Loucy (cell line): ENCODE measurements at regions not wholly inside any gene's neighbourhood (a gene's known extent, or its start where the extent isn't known, plus 50 kb on each side); places are given as distances from the start of the nearest gene placed in this dataset.

Experiments used
- H2AFZ ChIP-seq: fragments of 200-600 bp; sonication (generic); 2 replicates; pipeline ENCODE4 v1.6.0; 2016; ENCODE audit warnings: antibody characterized with exemption, mild to moderate bottlenecking, low read length, moderate library complexity
- H3F3A ChIP-seq: fragments of 200-600 bp; 2 replicates; pipeline ENCODE4 v1.6.0; 2016; ENCODE audit warnings: antibody characterized with exemption, low read depth, mild to moderate bottlenecking
- H3K27me3 ChIP-seq: fragments of 200-600 bp; sonication (generic); 2 replicates; pipeline ENCODE4 v1.6.1; 2014; ENCODE audit warnings: low read length, mild to moderate bottlenecking; ENCODE audit not compliant: insufficient read depth, poor library complexity, severe bottlenecking
- H3K36me3 ChIP-seq: fragments of 200-600 bp; sonication (generic); 2 replicates; pipeline ENCODE4 v1.6.1; 2016; ENCODE audit warnings: low read length; ENCODE audit not compliant: insufficient read depth
- H3K4me1 ChIP-seq: fragments of 200-600 bp; sonication (generic); 2 replicates; pipeline ENCODE4 v1.5.1; 2014; ENCODE audit warnings: low read length, mild to moderate bottlenecking; ENCODE audit not compliant: insufficient read depth, poor library complexity, severe bottlenecking
- H3K4me2 ChIP-seq: fragments of 200-600 bp; sonication (generic); 2 replicates; pipeline ENCODE4 v1.6.0; 2014; ENCODE audit warnings: antibody characterized with exemption, low read length, low read depth, mild to moderate bottlenecking; ENCODE audit not compliant: poor library complexity, severe bottlenecking
- H3K4me3 ChIP-seq: fragments of 200-600 bp; sonication (generic); 2 replicates; pipeline ENCODE4 v1.5.1; 2014; ENCODE audit warnings: low read length, mild to moderate bottlenecking, mixed read lengths; ENCODE audit not compliant: poor library complexity, severe bottlenecking
- H3K79me2 ChIP-seq: fragments of 200-600 bp; sonication (generic); 2 replicates; pipeline ENCODE4 v1.6.1; 2014; ENCODE audit warnings: low read length; ENCODE audit not compliant: insufficient read depth
- H3K9ac ChIP-seq: fragments of 200-600 bp; sonication (generic); 2 replicates; pipeline ENCODE4 v1.6.0; 2014; ENCODE audit warnings: mild to moderate bottlenecking, low read depth, low read length, moderate library complexity; ENCODE audit not compliant: poor library complexity, severe bottlenecking
- H3K9me2 ChIP-seq: fragments of 200-600 bp; sonication (generic); replicated peaks from 2 replicates; pipeline ENCODE4 v1.6.1; 2016; ENCODE audit warnings: low read depth, low read length, mixed read lengths
- H3K9me3 ChIP-seq: fragments of 200-600 bp; sonication (generic); 2 replicates; pipeline ENCODE4 v1.6.1; 2014; ENCODE audit warnings: mild to moderate bottlenecking, antibody characterized with exemption, low read length, low read depth; ENCODE audit not compliant: insufficient read depth
- H4K20me1 ChIP-seq: fragments of 200-600 bp; sonication (generic); 2 replicates; pipeline ENCODE4 v1.6.0; 2014; ENCODE audit warnings: antibody characterized with exemption, low read length, mild to moderate bottlenecking; ENCODE audit not compliant: insufficient read depth, poor library complexity, severe bottlenecking
- EZH2phosphoT487 ChIP-seq: fragments of 200-600 bp; IDR thresholded peaks from 2 replicates; pipeline ENCODE4 v1.6.1; 2018; ENCODE audit warnings: antibody characterized with exemption, mild to moderate bottlenecking, moderate library complexity, borderline replicate concordance
- TF ChIP-seq, protein P1 (sequence below): fragments of 200-600 bp; sonication (generic); conservative IDR thresholded peaks from 2 replicates; pipeline ENCODE4 v1.5.1; 2014; ENCODE audit warnings: mild to moderate bottlenecking, antibody characterized with exemption, low read length

DNA sequence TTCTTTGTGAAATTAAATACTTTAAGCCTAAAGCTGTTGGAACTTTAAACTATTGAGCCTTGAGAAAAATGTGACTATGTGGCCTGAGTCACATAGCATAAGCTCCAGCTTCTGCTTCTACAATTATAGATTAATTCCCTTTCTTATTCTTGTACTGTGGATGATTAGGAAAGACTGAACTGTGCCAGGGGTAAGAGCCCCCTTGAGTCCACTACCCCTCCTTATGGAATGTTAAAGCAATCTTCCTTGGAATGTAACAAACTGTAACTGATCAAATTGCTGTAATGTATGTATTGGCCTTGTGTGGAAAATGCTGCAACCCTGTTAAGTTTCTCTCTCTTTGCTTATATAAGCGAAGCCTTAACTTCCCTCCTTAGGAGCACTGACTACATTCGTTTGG lies 273.2 kb downstream of the FAM170A start:
- H3K36me3 ChIP-seq = no peaks in the 10 kb centered on the region
- H4K20me1 ChIP-seq = no peaks in the 10 kb centered on the region
- no peaks in the 10 kb centered on the region for H3K79me2 ChIP-seq
- H2AFZ ChIP-seq = no peak overlapping the region
- H3K9me3 ChIP-seq = no peaks in the 10 kb centered on the region
- no peak overlapping the region for H3K4me3 ChIP-seq
- TF ChIP-seq, protein P1, sequence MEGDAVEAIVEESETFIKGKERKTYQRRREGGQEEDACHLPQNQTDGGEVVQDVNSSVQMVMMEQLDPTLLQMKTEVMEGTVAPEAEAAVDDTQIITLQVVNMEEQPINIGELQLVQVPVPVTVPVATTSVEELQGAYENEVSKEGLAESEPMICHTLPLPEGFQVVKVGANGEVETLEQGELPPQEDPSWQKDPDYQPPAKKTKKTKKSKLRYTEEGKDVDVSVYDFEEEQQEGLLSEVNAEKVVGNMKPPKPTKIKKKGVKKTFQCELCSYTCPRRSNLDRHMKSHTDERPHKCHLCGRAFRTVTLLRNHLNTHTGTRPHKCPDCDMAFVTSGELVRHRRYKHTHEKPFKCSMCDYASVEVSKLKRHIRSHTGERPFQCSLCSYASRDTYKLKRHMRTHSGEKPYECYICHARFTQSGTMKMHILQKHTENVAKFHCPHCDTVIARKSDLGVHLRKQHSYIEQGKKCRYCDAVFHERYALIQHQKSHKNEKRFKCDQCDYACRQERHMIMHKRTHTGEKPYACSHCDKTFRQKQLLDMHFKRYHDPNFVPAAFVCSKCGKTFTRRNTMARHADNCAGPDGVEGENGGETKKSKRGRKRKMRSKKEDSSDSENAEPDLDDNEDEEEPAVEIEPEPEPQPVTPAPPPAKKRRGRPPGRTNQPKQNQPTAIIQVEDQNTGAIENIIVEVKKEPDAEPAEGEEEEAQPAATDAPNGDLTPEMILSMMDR = no peak
- TF ChIP-seq EZH2phosphoT487 = no peak
- no peaks in the 10 kb centered on the region for H3K4me1 ChIP-seq
- no peaks in the 10 kb centered on the region for H3K27me3 ChIP-seq
- no peak overlapping the region for H3K4me2 ChIP-seq
- H3K9ac ChIP-seq = no peak overlapping the region
- no peaks in the 10 kb centered on the region for H3F3A ChIP-seq
- no peaks in the 10 kb centered on the region for H3K9me2 ChIP-seq

DNA sequence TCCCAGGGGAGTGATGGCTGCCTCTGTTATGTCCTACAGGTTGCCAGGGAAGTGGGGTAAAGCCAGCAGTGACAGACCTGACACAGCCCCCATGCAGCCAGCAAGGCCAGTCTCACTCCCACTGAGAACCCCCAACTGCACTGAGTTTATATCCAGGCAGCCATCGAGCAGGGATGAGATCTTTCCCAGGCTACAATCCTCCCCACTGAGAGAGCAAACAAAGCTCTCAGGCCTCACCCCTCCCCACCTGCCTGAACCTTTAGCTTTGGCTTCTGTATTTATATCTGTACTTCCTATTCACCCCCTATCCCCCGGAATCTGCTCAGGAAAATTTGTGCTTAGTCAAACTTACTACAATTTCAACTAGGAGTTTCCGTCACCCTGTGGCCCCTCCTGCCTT lies 284.1 kb downstream of the FAM170A start:
- TF ChIP-seq, protein P1 = no peak
- no peak for TF ChIP-seq EZH2phosphoT487
- H3K9me3 ChIP-seq = no peaks in the 10 kb centered on the region
- no peak overlapping the region for H2AFZ ChIP-seq
- H3F3A ChIP-seq = no peaks in the 10 kb centered on the region
- H4K20me1 ChIP-seq = no peaks in the 10 kb centered on the region
- no peaks in the 10 kb centered on the region for H3K27me3 ChIP-seq
- H3K36me3 ChIP-seq = no peaks in the 10 kb centered on the region
- no peaks in the 10 kb centered on the region for H3K79me2 ChIP-seq
- no peaks in the 10 kb centered on the region for H3K9me2 ChIP-seq
- no peak overlapping the region for H3K4me3 ChIP-seq
- H3K9ac ChIP-seq = no peak overlapping the region
- no peak overlapping the region for H3K4me2 ChIP-seq
- H3K4me1 ChIP-seq = no peaks in the 10 kb centered on the region

DNA sequence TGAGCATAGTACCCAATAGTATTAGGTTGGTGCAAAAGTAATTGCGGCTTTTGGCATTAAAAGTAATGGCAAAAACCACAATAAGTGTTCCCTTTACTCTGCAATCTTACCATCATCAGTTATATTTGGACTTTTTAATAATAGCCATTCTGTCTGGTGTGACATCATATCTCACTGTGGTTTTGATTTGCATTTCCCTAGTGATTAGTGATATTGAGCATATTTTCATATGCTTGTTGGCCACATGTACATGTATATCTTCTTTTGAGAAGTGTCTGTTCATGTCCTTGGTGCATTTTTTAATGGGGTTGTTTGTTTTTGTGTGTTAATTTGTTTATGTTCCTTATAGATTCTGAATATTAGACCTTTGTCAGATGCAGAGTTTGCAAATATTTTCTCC lies 289.9 kb downstream of the FAM170A start:
- H3K4me2 ChIP-seq = no peak overlapping the region
- no peak overlapping the region for H3K9ac ChIP-seq
- no peak overlapping the region for H2AFZ ChIP-seq
- H4K20me1 ChIP-seq = no peaks in the 10 kb centered on the region
- H3K4me1 ChIP-seq = no peaks in the 10 kb centered on the region
- H3K79me2 ChIP-seq = no peaks in the 10 kb centered on the region
- no peaks in the 10 kb centered on the region for H3K9me2 ChIP-seq
- no peak overlapping the region for H3K4me3 ChIP-seq
- H3K27me3 ChIP-seq = no peaks in the 10 kb centered on the region
- H3F3A ChIP-seq = no peaks in the 10 kb centered on the region
- TF ChIP-seq, protein P1 = no peak
- TF ChIP-seq EZH2phosphoT487 = no peak
- no peaks in the 10 kb centered on the region for H3K9me3 ChIP-seq
- no peaks in the 10 kb centered on the region for H3K36me3 ChIP-seq
